ENCODE measurements at regions not wholly inside any gene's neighbourhood (a gene's known extent, or its start where the extent isn't known, plus 50 kb on each side); places are given as distances from the start of the nearest gene placed in this dataset.

- FAIRE-seq (no peak), DNase-seq (ENCODE audit: extremely low read depth in 1 of 4, low spot score in 3 of 4) (no peak)
- intact Hi-C loops (cut with micrococcal nuclease): no loop called here
Observed at GRCh38 chr15:96535148-96535547, 204.6 kb downstream of the NR2F2 start.

GRCh38 chr15:96538491-96538890 lies 208.0 kb downstream of the NR2F2 start:
- Histone ChIP-seq H2AFZ (ENCODE audit: low read depth, low read length) (no peak overlapping the region), H3K27me3 (ENCODE audit: control insufficient read depth in 2 of 2, insufficient read depth in 2 of 2, low read length in 2 of 2) (peaks cover 0 to 3% of the 10 kb centered on the region in 2 experiments; a peak in 1 of 5 replicates), H3K36me3 (ENCODE audit: control insufficient read depth, insufficient read depth, low read length) (no peaks in the 10 kb centered on the region), H3K4me1 (replicated peaks in 1 of 2; ENCODE audit: control insufficient read depth in 2 of 2, insufficient read depth in 2 of 2, low read length in 2 of 2) (no peaks in the 10 kb centered on the region), H3K9me1 (ENCODE audit: control insufficient read depth, insufficient read depth, low read length) (no peaks in the 10 kb centered on the region), H3K4me2 (ENCODE audit: insufficient read depth, low read length) (no peak overlapping the region), H3K9me3 (replicated peaks; ENCODE audit: control insufficient read depth, insufficient read depth, low read depth, low read length) (no peaks in the 10 kb centered on the region), H4K20me1 (replicated peaks; ENCODE audit: control insufficient read depth, insufficient read depth, low read length) (no peaks in the 10 kb centered on the region), H3K9ac (ENCODE audit: insufficient read depth in 1 of 2, low read depth in 2 of 2, low read length in 2 of 2) (no peak overlapping the region), H3K27ac (ENCODE audit: extremely low read depth, low read depth, low read length) (no peak overlapping the region), H3K79me2 (ENCODE audit: control insufficient read depth, insufficient read depth, low read length) (no peaks in the 10 kb centered on the region), H3K4me3 (no peak overlapping the region)
- intact Hi-C loops (cut with micrococcal nuclease) (no loop called here), in situ Hi-C loops (cut with MboI) (no loop called here)
- no peak for TF ChIP-seq ZFX (CRISPR knock-in tag; IDR thresholded peaks at IDR 0.05)
- TF ChIP-seq EGR1 (conservative IDR thresholded peaks at IDR 0.05): no peak
- TF ChIP-seq FOXA1 (IDR thresholded peaks at IDR 0.05; ENCODE audit: borderline replicate concordance): no peak
- TF ChIP-seq MEIS2 (IDR thresholded peaks at IDR 0.05; ENCODE audit: partially characterized antibody): no peak
- TF ChIP-seq FIP1L1 (IDR thresholded peaks at IDR 0.05; ENCODE audit: low read depth, low read length, poor library complexity, severe bottlenecking): no peak
- no peak for TF ChIP-seq ZNF551 (CRISPR knock-in tag; IDR thresholded peaks at IDR 0.05)
- FAIRE-seq: no peak
- no peak for ATAC-seq
- DNase-seq (ENCODE audit: extremely low read depth in 1 of 4, low spot score in 3 of 4): no peak
- ChIA-PET POLR2A (no interaction called here), CTCF (ENCODE audit: low intra/inter-chr PET ratio) (no interaction called here)
- BruUV-seq (replicated peaks): no TSS peak
- WGBS (ENCODE audit: insufficient coverage, low coverage, missing lambda C conversion rate): 7% methylated on average over 3 of the region's 3 CpGs

More at GRCh38 chr15:96535148-96535547, 204.6 kb downstream of the NR2F2 start:
- Histone ChIP-seq H3K36me3 (ENCODE audit: control insufficient read depth, insufficient read depth, low read length) (no peaks in the 10 kb centered on the region), H3K4me3 (no peak overlapping the region), H3K9me1 (ENCODE audit: control insufficient read depth, insufficient read depth, low read length) (no peaks in the 10 kb centered on the region), H3K79me2 (ENCODE audit: control insufficient read depth, insufficient read depth, low read length) (no peaks in the 10 kb centered on the region), H3K4me2 (ENCODE audit: insufficient read depth, low read length) (no peak overlapping the region), H3K4me1 (replicated peaks in 1 of 2; ENCODE audit: control insufficient read depth in 2 of 2, insufficient read depth in 2 of 2, low read length in 2 of 2) (no peaks in the 10 kb centered on the region), H3K27ac (ENCODE audit: extremely low read depth, low read depth, low read length) (no peak overlapping the region), H2AFZ (ENCODE audit: low read depth, low read length) (no peak overlapping the region), H3K9me3 (replicated peaks; ENCODE audit: control insufficient read depth, insufficient read depth, low read depth, low read length) (no peaks in the 10 kb centered on the region), H4K20me1 (replicated peaks; ENCODE audit: control insufficient read depth, insufficient read depth, low read length) (no peaks in the 10 kb centered on the region), H3K9ac (ENCODE audit: insufficient read depth in 1 of 2, low read depth in 2 of 2, low read length in 2 of 2) (no peak overlapping the region), H3K27me3 (ENCODE audit: control insufficient read depth in 2 of 2, insufficient read depth in 2 of 2, low read length in 2 of 2) (peaks cover 0 to 3% of the 10 kb centered on the region in 2 experiments; a peak in 1 of 5 replicates)
- 2% methylated on average over 4 of the region's 4 CpGs for WGBS (ENCODE audit: insufficient coverage, low coverage, missing lambda C conversion rate)
- in situ Hi-C loops (cut with MboI): no loop called here
- ATAC-seq: no peak
- no TSS peak for BruUV-seq (replicated peaks)
- ChIA-PET POLR2A (interaction anchor here (0.7 kb wide), 1 partner anchor 34 kb away, joined by 3 read pairs; no protein-coding TSS in a partner anchor), CTCF (ENCODE audit: low intra/inter-chr PET ratio) (no interaction called here)
- TF ChIP-seq ZBTB8A (IDR thresholded peaks at IDR 0.05; ENCODE audit: partially characterized antibody) (no peak), TBP (optimal IDR thresholded peaks at IDR 0.05; ENCODE audit: low read depth, low read length) (no peak)

Data from K562 (cell line).